A673 (cell line): ENCODE measurements at regions not wholly inside any gene's neighbourhood (a gene's known extent, or its start where the extent isn't known, plus 50 kb on each side); places are given as distances from the start of the nearest gene placed in this dataset.

Experiments used
- CTCF ChIP-seq: fragments of 300-800, 200-600 bp; sonication (generic); conservative IDR thresholded peaks from 2 replicates; pipeline ENCODE4 v1.5.1; 2017; ENCODE audit warnings: low read depth, mild to moderate bottlenecking, antibody characterized with exemption, low read length, moderate library complexity, mixed read lengths
- EZH2 ChIP-seq: fragments of 200-600 bp; sonication (generic); IDR thresholded peaks from 2 replicates; pipeline ENCODE4 v1.6.1; 2017; ENCODE audit warnings: borderline replicate concordance, low read depth, mild to moderate bottlenecking, mixed read lengths, antibody characterized with exemption, low read length; ENCODE audit not compliant: poor library complexity, severe bottlenecking

- TF ChIP-seq CTCF, result no peak
- no peak for TF ChIP-seq EZH2
Measured at GRCh38 chr16:82518811-82519210, 108.0 kb upstream of the CDH13 start.
